ENCODE measurements at regions not wholly inside any gene's neighbourhood (a gene's known extent, or its start where the extent isn't known, plus 50 kb on each side); places are given as distances from the start of the nearest gene placed in this dataset.

- TF ChIP-seq CTCF (IDR thresholded peaks at IDR 0.05; ENCODE audit: unreplicated experiment), result no peak
- DNase-seq (ENCODE audit: unreplicated experiment), result no peak
- CTCF ChIA-PET, result no interaction called here
- POLR2A ChIA-PET, result no interaction called here
- no TSS peak for BruUV-seq (replicated peaks)
- intact Hi-C loops (cut with micrococcal nuclease), result no loop called here
- Mint-ChIP-seq H3K9me3 (ENCODE audit: unreplicated experiment) (no peaks in the 10 kb centered on the region), H3K36me3 (ENCODE audit: insufficient read depth, unreplicated experiment) (no peaks in the 10 kb centered on the region), H3K4me1 (ENCODE audit: insufficient read depth, unreplicated experiment) (no peaks in the 10 kb centered on the region), H3K27me3 (ENCODE audit: insufficient read depth, unreplicated experiment) (peaks cover 87% of the 10 kb centered on the region), H3K27ac (ENCODE audit: low read depth, unreplicated experiment) (no peak overlapping the region), H3K4me3 (ENCODE audit: unreplicated experiment) (no peak overlapping the region)
Measured at GRCh38 chr10:100642295-100642994, 102.9 kb upstream of the PAX2 start.

- DNase-seq (ENCODE audit: unreplicated experiment), result no peak
- H3K9me3 Mint-ChIP-seq (ENCODE audit: unreplicated experiment), result no peaks in the 10 kb centered on the region
- CTCF ChIA-PET, result no interaction called here
- H3K4me3 Mint-ChIP-seq (ENCODE audit: unreplicated experiment), result no peak overlapping the region
- H3K4me1 Mint-ChIP-seq (ENCODE audit: insufficient read depth, unreplicated experiment), result no peaks in the 10 kb centered on the region
- H3K36me3 Mint-ChIP-seq (ENCODE audit: insufficient read depth, unreplicated experiment), result no peaks in the 10 kb centered on the region
- no peak for TF ChIP-seq CTCF (IDR thresholded peaks at IDR 0.05; ENCODE audit: unreplicated experiment)
- intact Hi-C loops (cut with micrococcal nuclease), result no loop called here
- peaks cover 92% of the 10 kb centered on the region for H3K27me3 Mint-ChIP-seq (ENCODE audit: insufficient read depth, unreplicated experiment)
- BruUV-seq (replicated peaks), result no TSS peak
- POLR2A ChIA-PET, result no interaction called here
- no peak overlapping the region for H3K27ac Mint-ChIP-seq (ENCODE audit: low read depth, unreplicated experiment)
Measured at GRCh38 chr10:100645091-100645490, 100.3 kb upstream of the PAX2 start.

GRCh38 chr10:100645613-100646392 lies 99.6 kb upstream of the PAX2 start:
- no peak for TF ChIP-seq CTCF (IDR thresholded peaks at IDR 0.05; ENCODE audit: unreplicated experiment)
- POLR2A ChIA-PET, result no interaction called here
- intact Hi-C loops (cut with micrococcal nuclease), result no loop called here
- Mint-ChIP-seq H3K36me3 (ENCODE audit: insufficient read depth, unreplicated experiment) (no peaks in the 10 kb centered on the region), H3K27ac (ENCODE audit: low read depth, unreplicated experiment) (no peak overlapping the region), H3K4me1 (ENCODE audit: insufficient read depth, unreplicated experiment) (no peaks in the 10 kb centered on the region), H3K9me3 (ENCODE audit: unreplicated experiment) (no peaks in the 10 kb centered on the region), H3K27me3 (ENCODE audit: insufficient read depth, unreplicated experiment) (peaks cover 87% of the 10 kb centered on the region), H3K4me3 (ENCODE audit: unreplicated experiment) (no peak overlapping the region)
- no peak for DNase-seq (ENCODE audit: unreplicated experiment)
- BruUV-seq (replicated peaks), result no TSS peak
- CTCF ChIA-PET, result no interaction called here

- intact Hi-C loops (cut with micrococcal nuclease), result no loop called here
- BruUV-seq (replicated peaks), result no TSS peak
- ChIA-PET CTCF (interaction anchor here (0.8 kb wide), 1 partner anchor 230 kb away, joined by 3 read pairs; no protein-coding TSS in a partner anchor), POLR2A (no interaction called here)
- TF ChIP-seq CTCF (IDR thresholded peaks at IDR 0.05; ENCODE audit: unreplicated experiment), result no peak
- no peak for DNase-seq (ENCODE audit: unreplicated experiment)
- Mint-ChIP-seq H3K36me3 (ENCODE audit: insufficient read depth, unreplicated experiment) (no peaks in the 10 kb centered on the region), H3K4me3 (ENCODE audit: unreplicated experiment) (no peak overlapping the region), H3K4me1 (ENCODE audit: insufficient read depth, unreplicated experiment) (no peaks in the 10 kb centered on the region), H3K27ac (ENCODE audit: low read depth, unreplicated experiment) (no peak overlapping the region), H3K9me3 (ENCODE audit: unreplicated experiment) (no peaks in the 10 kb centered on the region), H3K27me3 (ENCODE audit: insufficient read depth, unreplicated experiment) (peaks cover 76% of the 10 kb centered on the region)
Measured at GRCh38 chr10:100647928-100648327, 97.5 kb upstream of the PAX2 start.

All from MCF 10A (cell line).